Neural cell (in vitro differentiated cells): ENCODE measurements at regions not wholly inside any gene's neighbourhood (a gene's known extent, or its start where the extent isn't known, plus 50 kb on each side); places are given as distances from the start of the nearest gene placed in this dataset.

Source experiments
- H2AFZ ChIP-seq: fragments of 200-600, 300-800 bp; sonication (generic), shearing (Covaris generic); 2 replicates; pipeline ENCODE4 v1.6.0; 2014; ENCODE audit warnings: low read depth, mild to moderate bottlenecking, antibody characterized with exemption, low read length, moderate library complexity
- H3F3A ChIP-seq: fragments of 200-600 bp; shearing (Covaris generic); 2 replicates; pipeline ENCODE4 v1.6.1; 2016; ENCODE audit warnings: mild to moderate bottlenecking, moderate library complexity, mixed read lengths, antibody characterized with exemption, low read length; ENCODE audit not compliant: insufficient read depth, poor library complexity, severe bottlenecking
- H3K27ac ChIP-seq: fragments of 200-600, 300-800 bp; sonication (generic), shearing (Covaris generic); 2 replicates; pipeline ENCODE4 v1.5.1; 2014; ENCODE audit warnings: mild to moderate bottlenecking, low read length, moderate library complexity
- H3K27me3 ChIP-seq: fragments of 300-800, 200-600 bp; sonication (generic), shearing (Covaris generic); 2 replicates; pipeline ENCODE4 v1.6.0; 2014; ENCODE audit warnings: mild to moderate bottlenecking, low read depth, low read length, moderate library complexity; ENCODE audit not compliant: insufficient read depth
- H3K36me3 ChIP-seq: fragments of 300-800, 200-600 bp; sonication (generic), shearing (Covaris generic); 2 replicates; pipeline ENCODE4 v1.5.1; 2014; ENCODE audit warnings: mild to moderate bottlenecking, antibody characterized with exemption, low read length, moderate library complexity; ENCODE audit not compliant: insufficient read depth
- H3K4me2 ChIP-seq: fragments of 300-800, 200-600 bp; sonication (generic), shearing (Covaris generic); 2 replicates; pipeline ENCODE4 v1.6.0; 2014; ENCODE audit warnings: mild to moderate bottlenecking, low read length
- H3K4me3 ChIP-seq: fragments of 300-800, 200-600 bp; sonication (generic), shearing (Covaris generic); 2 replicates; pipeline ENCODE4 v1.5.1; 2014; ENCODE audit warnings: mild to moderate bottlenecking, low read length, moderate library complexity
- H3K79me2 ChIP-seq: fragments of 200-600 bp; shearing (Covaris generic); replicated peaks from 2 replicates; pipeline ENCODE4 v1.6.0; 2014; ENCODE audit warnings: mild to moderate bottlenecking, low read length, moderate library complexity; ENCODE audit not compliant: insufficient read depth
- H3K9ac ChIP-seq: fragments of 300-800, 200-600 bp; sonication (generic), shearing (Covaris generic); 2 replicates; pipeline ENCODE4 v1.6.1; 2016; ENCODE audit warnings: mild to moderate bottlenecking, low read length, mixed read lengths
- H3K9me2 ChIP-seq: fragments of 200-600 bp; shearing (Covaris generic); 2 replicates; pipeline ENCODE4 v1.6.1; 2016; ENCODE audit warnings: mild to moderate bottlenecking, low read length, mixed read lengths; ENCODE audit not compliant: insufficient read depth
- H3K9me3 ChIP-seq: fragments of 200-600, 300-800 bp; sonication (generic), shearing (Covaris generic); 2 replicates; pipeline ENCODE4 v1.6.1; 2016; ENCODE audit warnings: mild to moderate bottlenecking, mixed run types, low read length, moderate library complexity, mixed read lengths
- H4K20me1 ChIP-seq: fragments of 200-600 bp; shearing (Covaris generic); 2 replicates; pipeline ENCODE4 v1.6.1; 2016; ENCODE audit warnings: mild to moderate bottlenecking, mixed run types; ENCODE audit not compliant: insufficient read depth
- EP300 ChIP-seq: fragments of 450-650 bp; conservative IDR thresholded peaks from 2 replicates; pipeline ENCODE4 v1.6.1; 2014; ENCODE audit warnings: antibody characterized with exemption, mild to moderate bottlenecking, moderate library complexity; ENCODE audit not compliant: poor library complexity, severe bottlenecking
- EZH2 ChIP-seq: fragments of 200-600, 300-800 bp; shearing (Covaris generic), sonication (generic); IDR thresholded peaks from 2 replicates; pipeline ENCODE4 v1.6.1; 2014; ENCODE audit warnings: antibody characterized with exemption, low read length, borderline replicate concordance, mild to moderate bottlenecking; ENCODE audit not compliant: insufficient read depth, poor library complexity, severe bottlenecking
- MXI1 ChIP-seq: fragments of 450-650 bp; conservative IDR thresholded peaks from 2 replicates; pipeline ENCODE4 v1.6.1; 2014; ENCODE audit warnings: antibody characterized with exemption, mild to moderate bottlenecking; ENCODE audit not compliant: poor library complexity, severe bottlenecking
- POLR2AphosphoS5 ChIP-seq: IDR thresholded peaks from 2 replicates; pipeline ENCODE4 v1.6.1; 2012
- RAD21 ChIP-seq: fragments of 450-650 bp; conservative IDR thresholded peaks from 2 replicates; pipeline ENCODE4 v1.6.1; 2014; ENCODE audit warnings: antibody characterized with exemption, mild to moderate bottlenecking, moderate library complexity
- REST ChIP-seq: IDR thresholded peaks from 2 replicates; pipeline ENCODE4 v1.6.1; 2012; ENCODE audit warnings: borderline replicate concordance
- SMC3 ChIP-seq: fragments of 450-650 bp; conservative IDR thresholded peaks from 2 replicates; pipeline ENCODE4 v1.6.1; 2014; ENCODE audit warnings: antibody characterized with exemption, mild to moderate bottlenecking, moderate library complexity; ENCODE audit not compliant: poor library complexity
- TAF1 ChIP-seq: IDR thresholded peaks from 2 replicates; pipeline ENCODE4 v1.6.1; 2012; ENCODE audit warnings: low read depth
- TF ChIP-seq, protein P1 (sequence below): fragments of 450-650 bp; IDR thresholded peaks from 2 replicates; pipeline ENCODE4 v1.5.1; 2014; ENCODE audit warnings: antibody characterized with exemption, mild to moderate bottlenecking, moderate library complexity; ENCODE audit not compliant: poor library complexity, severe bottlenecking

DNA sequence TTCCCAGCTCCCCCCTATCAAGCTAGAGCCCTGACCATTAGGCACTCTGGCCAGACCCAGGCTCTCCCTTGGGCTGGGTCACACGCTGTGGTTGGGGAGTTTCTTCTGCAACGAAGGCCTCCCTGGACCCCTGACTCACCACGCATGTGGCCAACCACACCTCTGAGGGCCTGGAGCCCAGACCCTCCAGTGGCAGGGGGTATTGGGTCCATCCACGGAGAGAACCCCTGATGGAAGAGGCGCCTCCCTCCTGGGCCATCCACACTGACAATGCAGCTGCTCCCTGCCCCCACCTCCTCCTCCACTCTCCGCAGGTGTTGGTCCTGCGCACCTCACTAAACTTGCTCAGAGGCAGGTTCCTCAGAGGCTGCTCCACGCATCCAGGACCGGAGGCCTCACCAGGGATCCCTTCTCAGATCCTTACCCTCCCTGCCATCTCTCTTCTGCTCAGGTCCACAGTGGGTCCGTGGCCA, 125.4 kb downstream of the RNASET2 start:
- Histone ChIP-seq H3K36me3 (no peaks in the 10 kb centered on the region), H2AFZ (no peak overlapping the region), H3F3A (no peaks in the 10 kb centered on the region), H3K79me2 (no peaks in the 10 kb centered on the region), H3K4me2 (no peak overlapping the region), H4K20me1 (no peaks in the 10 kb centered on the region), H3K4me3 (no peak overlapping the region), H3K27me3 (no peaks in the 10 kb centered on the region), H3K27ac (no peak overlapping the region), H3K9me3 (no peaks in the 10 kb centered on the region), H3K9ac (no peak overlapping the region), H3K9me2 (no peaks in the 10 kb centered on the region)
- TF ChIP-seq RAD21 (no peak), POLR2AphosphoS5 (no peak), EP300 (no peak), EZH2 (no peak), SMC3 (no peak), MXI1 (no peak), TAF1 (no peak), REST (no peak)
- TF ChIP-seq, protein P1, sequence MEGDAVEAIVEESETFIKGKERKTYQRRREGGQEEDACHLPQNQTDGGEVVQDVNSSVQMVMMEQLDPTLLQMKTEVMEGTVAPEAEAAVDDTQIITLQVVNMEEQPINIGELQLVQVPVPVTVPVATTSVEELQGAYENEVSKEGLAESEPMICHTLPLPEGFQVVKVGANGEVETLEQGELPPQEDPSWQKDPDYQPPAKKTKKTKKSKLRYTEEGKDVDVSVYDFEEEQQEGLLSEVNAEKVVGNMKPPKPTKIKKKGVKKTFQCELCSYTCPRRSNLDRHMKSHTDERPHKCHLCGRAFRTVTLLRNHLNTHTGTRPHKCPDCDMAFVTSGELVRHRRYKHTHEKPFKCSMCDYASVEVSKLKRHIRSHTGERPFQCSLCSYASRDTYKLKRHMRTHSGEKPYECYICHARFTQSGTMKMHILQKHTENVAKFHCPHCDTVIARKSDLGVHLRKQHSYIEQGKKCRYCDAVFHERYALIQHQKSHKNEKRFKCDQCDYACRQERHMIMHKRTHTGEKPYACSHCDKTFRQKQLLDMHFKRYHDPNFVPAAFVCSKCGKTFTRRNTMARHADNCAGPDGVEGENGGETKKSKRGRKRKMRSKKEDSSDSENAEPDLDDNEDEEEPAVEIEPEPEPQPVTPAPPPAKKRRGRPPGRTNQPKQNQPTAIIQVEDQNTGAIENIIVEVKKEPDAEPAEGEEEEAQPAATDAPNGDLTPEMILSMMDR: no peak

- TF ChIP-seq, protein P1: no peak
- no peak for TF ChIP-seq SMC3
- no peak for TF ChIP-seq POLR2AphosphoS5
- H3K79me2 ChIP-seq: no peaks in the 10 kb centered on the region
- H3K27me3 ChIP-seq: no peaks in the 10 kb centered on the region
- H3K4me2 ChIP-seq: no peak overlapping the region
- H3K9me2 ChIP-seq: no peaks in the 10 kb centered on the region
- H4K20me1 ChIP-seq: no peaks in the 10 kb centered on the region
- H3K9ac ChIP-seq: no peak overlapping the region
- H3K36me3 ChIP-seq: no peaks in the 10 kb centered on the region
- no peak overlapping the region for H2AFZ ChIP-seq
- H3K27ac ChIP-seq: no peak overlapping the region
- no peak overlapping the region for H3K4me3 ChIP-seq
- no peaks in the 10 kb centered on the region for H3F3A ChIP-seq
- no peaks in the 10 kb centered on the region for H3K9me3 ChIP-seq
Measured at GRCh38 chr6:166830185-166830890, 126.0 kb downstream of the RNASET2 start.
